HG02610 (cell line): ENCODE measurements at regions not wholly inside any gene's neighbourhood (a gene's known extent, or its start where the extent isn't known, plus 50 kb on each side); places are given as distances from the start of the nearest gene placed in this dataset.

ENCODE experiments used
- ATAC-seq: cut with Tn5 transposase; IDR thresholded peaks from one replicate; pipeline ENCODE4 v1.9.1; 2021; ENCODE audit warnings: mild to moderate bottlenecking, moderate library complexity; ENCODE audit not compliant: unreplicated experiment

GRCh38 chr10:112006407-112006806 lies 177.2 kb downstream of the GPAM start:
- ATAC-seq, result no peak

GRCh38 chr10:112006831-112007230 lies 176.7 kb downstream of the GPAM start:
- ATAC-seq, result no peak

GRCh38 chr10:112022196-112022595 lies 161.4 kb downstream of the GPAM start:
- ATAC-seq, result no peak

- ATAC-seq, result no peak
Measured at GRCh38 chr10:112024079-112024478, 159.5 kb downstream of the GPAM start.

- ATAC-seq, result no peak
Measured at GRCh38 chr10:112025228-112025627, 158.3 kb downstream of the GPAM start.

- no peak for ATAC-seq
Measured at GRCh38 chr10:112026438-112026837, 157.1 kb downstream of the GPAM start.

GRCh38 chr10:112027731-112028280 lies 155.8 kb downstream of the GPAM start:
- ATAC-seq, result no peak

GRCh38 chr10:112030431-112030830 lies 153.1 kb downstream of the GPAM start:
- no peak for ATAC-seq

- no peak for ATAC-seq
Measured at GRCh38 chr10:112039823-112040222, 143.7 kb downstream of the GPAM start.

- no peak for ATAC-seq
Measured at GRCh38 chr10:112040696-112041095, 142.9 kb downstream of the GPAM start.

GRCh38 chr10:112045938-112046337 lies 137.6 kb downstream of the GPAM start:
- ATAC-seq, result no peak

GRCh38 chr10:112047674-112048073 lies 135.9 kb downstream of the GPAM start:
- no peak for ATAC-seq

- no peak for ATAC-seq
Measured at GRCh38 chr10:112052166-112052565, 131.4 kb downstream of the GPAM start.

GRCh38 chr10:112053895-112054294 lies 129.7 kb downstream of the GPAM start:
- no peak for ATAC-seq

- no peak for ATAC-seq
Measured at GRCh38 chr10:112054516-112054915, 129.0 kb downstream of the GPAM start.

- ATAC-seq, result no peak
Measured at GRCh38 chr10:112057072-112057471, 126.5 kb downstream of the GPAM start.

- no peak for ATAC-seq
Measured at GRCh38 chr10:112059220-112059619, 124.3 kb downstream of the GPAM start.

GRCh38 chr10:112071596-112072133 lies 111.9 kb downstream of the GPAM start:
- no peak for ATAC-seq

GRCh38 chr10:112078003-112078402 lies 105.6 kb downstream of the GPAM start:
- no peak for ATAC-seq

GRCh38 chr10:112080231-112080630 lies 103.3 kb downstream of the GPAM start:
- no peak for ATAC-seq

GRCh38 chr10:112082120-112082519 lies 101.4 kb downstream of the GPAM start:
- ATAC-seq, result no peak

GRCh38 chr10:112083472-112083871 lies 100.1 kb downstream of the GPAM start:
- ATAC-seq, result no peak

- ATAC-seq, result no peak
Measured at GRCh38 chr10:112087953-112088456, 95.6 kb downstream of the GPAM start.
